ENCODE measurements at regions not wholly inside any gene's neighbourhood (a gene's known extent, or its start where the extent isn't known, plus 50 kb on each side); places are given as distances from the start of the nearest gene placed in this dataset.

GRCh38 chr3:64460141-64460730, 227.6 kb downstream of the ADAMTS9 start:
- TF ChIP-seq CTCF (IDR thresholded peaks at IDR 0.05) (no peak), POLR2A (IDR thresholded peaks at IDR 0.05) (no peak)
